GM23338 (cell line): ENCODE measurements at regions not wholly inside any gene's neighbourhood (a gene's known extent, or its start where the extent isn't known, plus 50 kb on each side); places are given as distances from the start of the nearest gene placed in this dataset.

Experiments
- EZH2phosphoT487 ChIP-seq: fragments of 200-600 bp; sonication (generic); IDR thresholded peaks from one replicate; pipeline ENCODE4 v1.8.1; 2018; ENCODE audit warnings: antibody characterized with exemption; ENCODE audit not compliant: unreplicated experiment
- STAT1 ChIP-seq: IDR thresholded peaks from one replicate; pipeline ENCODE4 v1.6.1; 2016; ENCODE audit warnings: antibody characterized with exemption; ENCODE audit not compliant: unreplicated experiment
- TF ChIP-seq, protein P1 (sequence below), 2 experiments: fragments of 200-600 bp in 1 of 2; sonication (generic) in 1 of 2; conservative IDR thresholded peaks; 2 replicates each; pipeline versions ENCODE4 v1.5.1 to v1.6.1; 2016 to 2017; ENCODE audit warnings: antibody characterized with exemption in 2 of 2, low read depth in 2 of 2, mild to moderate bottlenecking in 2 of 2, moderate library complexity in 1 of 2

DNA sequence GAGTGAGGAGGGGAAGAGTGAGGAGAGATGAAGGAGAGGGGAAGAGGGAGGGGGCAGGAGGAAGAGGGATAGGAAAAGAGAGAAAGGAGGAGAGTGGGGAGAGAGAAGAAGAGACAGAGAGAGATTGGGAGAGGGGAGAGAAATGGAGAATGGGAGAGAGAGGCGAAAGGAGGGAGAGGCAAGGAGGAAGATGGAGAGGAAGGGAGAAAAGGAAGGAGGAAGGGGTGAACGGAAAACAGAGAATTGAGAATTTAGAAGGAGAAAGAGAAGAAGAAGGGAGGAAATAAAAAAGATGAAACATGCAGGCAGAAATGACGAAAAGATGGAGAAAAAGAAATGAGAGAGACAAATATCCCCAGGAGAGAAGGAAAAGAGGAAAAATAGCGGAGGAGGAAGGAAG is 502.8 kb downstream of the MN1 start:
- TF ChIP-seq, protein P1, sequence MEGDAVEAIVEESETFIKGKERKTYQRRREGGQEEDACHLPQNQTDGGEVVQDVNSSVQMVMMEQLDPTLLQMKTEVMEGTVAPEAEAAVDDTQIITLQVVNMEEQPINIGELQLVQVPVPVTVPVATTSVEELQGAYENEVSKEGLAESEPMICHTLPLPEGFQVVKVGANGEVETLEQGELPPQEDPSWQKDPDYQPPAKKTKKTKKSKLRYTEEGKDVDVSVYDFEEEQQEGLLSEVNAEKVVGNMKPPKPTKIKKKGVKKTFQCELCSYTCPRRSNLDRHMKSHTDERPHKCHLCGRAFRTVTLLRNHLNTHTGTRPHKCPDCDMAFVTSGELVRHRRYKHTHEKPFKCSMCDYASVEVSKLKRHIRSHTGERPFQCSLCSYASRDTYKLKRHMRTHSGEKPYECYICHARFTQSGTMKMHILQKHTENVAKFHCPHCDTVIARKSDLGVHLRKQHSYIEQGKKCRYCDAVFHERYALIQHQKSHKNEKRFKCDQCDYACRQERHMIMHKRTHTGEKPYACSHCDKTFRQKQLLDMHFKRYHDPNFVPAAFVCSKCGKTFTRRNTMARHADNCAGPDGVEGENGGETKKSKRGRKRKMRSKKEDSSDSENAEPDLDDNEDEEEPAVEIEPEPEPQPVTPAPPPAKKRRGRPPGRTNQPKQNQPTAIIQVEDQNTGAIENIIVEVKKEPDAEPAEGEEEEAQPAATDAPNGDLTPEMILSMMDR (conservative IDR thresholded peaks at IDR 0.05; ENCODE audit: low read depth in 2 of 2): no peak
- TF ChIP-seq STAT1: no peak
- no peak for TF ChIP-seq EZH2phosphoT487
